ENCODE measurements at regions not wholly inside any gene's neighbourhood (a gene's known extent, or its start where the extent isn't known, plus 50 kb on each side); places are given as distances from the start of the nearest gene placed in this dataset.

DNA sequence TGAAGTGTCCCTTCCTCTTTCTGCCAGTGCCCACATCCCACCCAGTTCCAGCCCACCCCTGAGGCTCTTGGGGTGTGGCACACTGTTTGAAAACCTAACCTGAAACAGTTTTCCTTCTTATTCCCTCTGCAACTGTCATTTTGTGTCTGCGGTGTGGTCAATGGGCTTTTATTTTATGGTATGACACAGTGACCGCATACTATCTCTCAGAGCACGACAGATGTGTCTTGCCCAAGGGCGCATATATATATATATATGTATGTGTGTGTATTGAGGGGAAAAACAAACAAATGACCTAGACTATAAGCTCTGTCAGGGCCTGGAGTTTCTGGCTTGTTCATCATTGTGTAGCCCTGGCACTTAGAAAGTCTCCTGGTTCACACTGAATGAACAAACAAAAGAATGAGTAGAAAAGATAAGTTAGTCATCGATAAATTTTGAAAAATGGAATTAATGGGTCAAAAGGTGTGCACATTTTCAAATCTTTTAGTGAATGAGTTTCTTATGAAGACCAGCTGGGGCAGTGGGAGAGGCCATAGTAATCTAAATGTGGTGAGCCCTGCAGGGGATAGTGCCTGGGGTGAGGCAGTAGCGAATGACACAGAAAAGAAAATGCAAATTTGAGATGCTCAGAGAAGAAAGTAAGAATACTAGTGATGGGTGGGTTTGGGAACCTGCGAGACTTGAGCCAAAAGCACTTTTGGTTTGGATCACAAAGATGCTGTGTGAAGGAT, 198.4 kb downstream of the SNX10 start:
- no peak for DNase-seq

GRCh38 chr7:26490640-26491624, 199.3 kb downstream of the SNX10 start:
- no peak for DNase-seq

- DNase-seq: no peak
These were observed 201.2 kb downstream of the SNX10 start for GRCh38 chr7:26492816-26493215.

DNA sequence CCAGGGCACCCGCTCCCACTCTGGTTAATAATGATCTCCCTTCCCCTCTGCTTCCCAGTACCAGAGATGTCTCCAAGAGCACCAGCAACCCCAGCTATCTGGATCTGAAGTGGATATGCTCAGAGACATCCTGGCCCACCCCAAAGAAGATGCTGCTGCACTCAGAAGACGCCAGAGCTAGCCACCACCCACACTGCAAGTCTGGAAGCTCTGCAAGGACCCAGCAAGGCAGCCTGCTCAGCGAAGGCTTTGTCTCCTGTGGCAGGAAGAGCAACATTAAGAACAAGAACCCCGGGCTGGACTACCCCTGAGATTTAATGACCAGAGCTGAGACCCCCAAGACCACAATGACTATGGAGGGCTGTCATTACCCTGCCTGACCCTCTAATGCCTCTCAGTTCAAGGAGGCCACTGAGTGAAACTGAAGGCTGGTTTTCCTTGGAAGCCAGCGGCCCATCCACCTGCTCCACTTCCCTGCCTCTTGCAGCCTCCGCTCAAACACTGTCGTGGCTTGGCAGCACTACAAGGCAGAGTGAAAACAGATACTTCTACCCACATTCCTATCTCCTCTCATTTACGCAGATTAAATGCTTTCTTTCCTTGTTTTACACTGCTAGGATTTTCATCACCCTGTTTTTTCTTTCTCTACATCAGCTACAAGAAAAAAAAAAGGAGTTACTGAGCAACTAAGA, 202.2 kb downstream of the SNX10 start:
- no peak for DNase-seq

DNA sequence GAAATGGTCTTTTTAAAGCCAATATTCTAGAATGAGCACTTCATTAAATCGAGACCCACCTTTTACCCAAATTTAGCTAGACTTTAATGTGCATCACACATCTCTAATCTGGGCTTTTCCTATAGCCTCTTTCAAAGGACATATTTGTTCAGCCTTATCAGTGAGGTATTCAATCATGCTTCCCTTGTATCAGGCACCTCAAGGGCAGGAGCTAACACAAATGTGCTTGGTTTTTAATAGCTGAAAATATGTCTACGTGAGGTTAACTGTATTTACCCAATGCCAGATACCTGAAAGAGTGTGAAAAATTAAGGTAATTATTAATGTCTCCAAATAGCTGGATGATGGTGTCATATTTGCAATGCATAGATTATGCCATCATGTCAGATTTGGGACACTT, 203.9 kb downstream of the SNX10 start:
- no peak for DNase-seq

DNA sequence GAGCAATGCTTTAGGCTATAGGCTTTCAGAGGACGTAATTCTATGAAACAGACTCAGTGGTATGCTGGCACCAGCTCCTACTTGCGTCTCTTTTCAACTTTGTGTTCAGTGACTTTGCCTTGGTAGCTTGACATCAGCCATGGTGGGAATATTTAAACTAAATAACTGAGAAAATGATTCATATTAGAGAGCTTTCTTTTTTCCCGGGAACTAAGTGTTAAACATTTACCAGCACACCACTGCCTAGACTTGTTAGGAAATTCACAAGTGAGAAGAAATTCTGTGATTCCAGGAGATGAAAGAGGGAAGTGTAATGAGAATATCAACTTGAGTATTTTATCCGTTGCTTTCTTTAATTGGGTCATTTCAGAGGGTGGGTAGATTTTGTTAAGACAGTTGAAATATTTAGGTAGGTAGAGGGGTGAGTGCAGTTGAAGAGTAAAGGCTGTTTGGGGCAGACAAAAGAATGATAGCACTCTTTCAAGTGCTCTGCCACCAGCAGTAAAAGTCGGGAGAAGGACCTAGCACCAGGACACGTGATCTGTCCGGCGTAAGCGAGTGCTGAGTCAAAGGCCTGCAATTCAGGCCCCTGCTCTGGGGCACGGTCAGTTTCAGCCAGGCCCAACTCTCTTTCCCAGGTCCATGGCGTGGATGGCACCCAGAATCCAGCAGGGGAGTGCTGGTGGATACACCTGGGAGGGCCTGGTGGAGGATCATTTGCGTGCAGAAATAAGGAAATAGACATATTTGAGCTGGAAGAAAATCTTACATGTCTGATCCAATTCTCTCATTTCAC, 206.3 kb downstream of the SNX10 start:
- DNase-seq: no peak

DNA sequence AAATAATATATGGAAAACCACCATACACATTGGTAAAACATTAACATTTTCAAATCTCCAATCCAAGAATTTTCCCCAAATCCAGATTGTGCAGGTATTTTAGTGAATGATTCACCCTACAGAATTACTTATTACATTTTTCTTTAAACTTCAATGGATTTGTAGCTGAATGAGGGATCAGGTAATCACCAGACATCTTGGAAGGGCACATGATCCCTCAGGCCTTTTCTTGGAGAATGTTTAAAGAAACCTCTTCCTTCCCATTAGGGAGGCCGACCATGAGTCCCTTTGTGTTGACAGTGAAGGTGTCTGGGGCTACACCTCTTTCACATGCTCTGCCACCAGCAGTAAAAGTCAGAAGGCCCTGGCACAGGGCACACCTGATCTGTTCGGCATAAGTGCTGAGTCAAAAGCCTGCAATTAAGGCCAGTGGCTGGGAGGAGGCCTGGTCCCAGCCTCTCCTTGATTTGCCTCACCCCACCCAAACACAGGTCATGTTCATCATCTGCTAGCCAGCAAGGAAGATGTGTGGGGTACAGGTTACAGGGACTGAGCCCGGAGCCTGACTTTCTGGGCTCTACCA, 207.7 kb downstream of the SNX10 start:
- DNase-seq: no peak

GRCh38 chr7:26500749-26501352, 209.2 kb downstream of the SNX10 start:
- DNase-seq: peak in 1 of 6 experiments; percentile 15

DNA sequence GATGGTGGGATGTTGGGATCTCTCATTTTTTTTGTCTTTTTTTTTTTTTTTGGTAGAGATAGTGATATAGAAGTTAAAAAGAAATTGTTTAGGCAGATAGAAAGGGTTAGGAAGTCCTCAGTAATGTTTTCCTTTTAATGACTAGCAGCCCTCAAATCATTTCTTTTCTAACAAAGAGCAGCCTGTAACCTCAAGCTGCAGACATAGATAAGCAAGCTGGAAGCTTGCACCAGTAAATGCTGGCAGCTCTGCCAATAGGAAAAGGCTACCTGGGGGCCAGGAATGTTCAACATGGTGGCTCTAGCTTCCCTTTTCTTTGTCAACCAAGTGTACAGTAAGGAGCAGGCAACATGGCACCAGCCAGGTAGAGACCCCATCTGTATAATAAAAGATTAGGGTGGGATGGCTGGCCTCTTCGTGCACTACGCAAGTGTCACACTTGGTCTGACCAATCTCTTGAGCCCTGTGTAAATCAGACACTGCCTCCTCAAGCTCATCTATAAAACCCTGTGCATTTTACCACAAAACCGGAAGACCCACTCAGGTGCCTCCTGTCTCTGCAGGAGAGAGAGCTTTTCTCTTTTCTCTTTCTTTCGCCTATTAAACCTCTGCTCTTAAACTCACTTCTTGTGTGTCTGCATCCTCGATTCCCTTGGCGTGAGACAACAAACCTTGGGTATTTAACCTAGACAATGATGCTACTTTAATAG, 212.9 kb downstream of the SNX10 start:
- no peak for DNase-seq

DNA sequence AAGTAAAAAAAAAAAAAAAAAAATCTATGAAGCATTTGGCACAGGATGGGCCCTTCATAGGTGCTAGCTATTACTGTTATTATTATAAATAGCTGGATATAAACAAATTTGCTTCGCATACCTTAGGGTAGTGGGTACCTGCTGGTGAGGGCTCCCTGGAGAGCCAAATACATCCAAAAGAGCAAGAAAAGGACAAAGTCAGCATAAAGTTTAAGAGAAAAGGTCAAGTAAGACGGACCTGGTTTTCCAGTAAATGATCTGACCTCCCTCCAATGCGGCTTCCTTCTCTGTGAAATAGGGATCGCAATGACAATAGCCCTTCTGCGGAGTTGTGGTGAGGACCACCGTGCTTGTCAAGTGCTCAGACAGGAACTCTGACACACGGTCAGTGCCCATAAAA, 214.5 kb downstream of the SNX10 start:
- no peak for DNase-seq

GRCh38 chr7:26507108-26507987, 215.7 kb downstream of the SNX10 start:
- DNase-seq: no peak

GRCh38 chr7:26508481-26508880, 216.8 kb downstream of the SNX10 start:
- no peak for DNase-seq

DNA sequence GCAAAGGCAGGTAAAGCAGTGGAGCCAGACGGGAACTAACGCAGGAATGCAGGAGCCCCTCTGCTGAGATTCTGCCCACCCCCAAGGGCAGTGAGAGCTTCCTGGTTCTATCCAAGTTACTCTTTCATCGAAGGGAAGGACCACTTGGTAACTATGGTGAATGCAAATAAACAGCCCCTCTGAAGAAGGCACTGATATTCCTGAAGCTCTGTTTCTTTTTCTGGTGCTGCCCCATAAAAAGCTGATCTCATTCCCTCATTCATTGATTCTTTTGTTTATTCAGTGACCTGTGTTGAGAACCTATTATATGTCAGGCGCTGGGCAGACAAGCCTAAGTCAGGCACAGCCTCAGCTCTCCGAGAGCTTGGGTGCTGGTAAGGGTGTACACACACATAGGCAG, 217.3 kb downstream of the SNX10 start:
- no peak for DNase-seq

DNA sequence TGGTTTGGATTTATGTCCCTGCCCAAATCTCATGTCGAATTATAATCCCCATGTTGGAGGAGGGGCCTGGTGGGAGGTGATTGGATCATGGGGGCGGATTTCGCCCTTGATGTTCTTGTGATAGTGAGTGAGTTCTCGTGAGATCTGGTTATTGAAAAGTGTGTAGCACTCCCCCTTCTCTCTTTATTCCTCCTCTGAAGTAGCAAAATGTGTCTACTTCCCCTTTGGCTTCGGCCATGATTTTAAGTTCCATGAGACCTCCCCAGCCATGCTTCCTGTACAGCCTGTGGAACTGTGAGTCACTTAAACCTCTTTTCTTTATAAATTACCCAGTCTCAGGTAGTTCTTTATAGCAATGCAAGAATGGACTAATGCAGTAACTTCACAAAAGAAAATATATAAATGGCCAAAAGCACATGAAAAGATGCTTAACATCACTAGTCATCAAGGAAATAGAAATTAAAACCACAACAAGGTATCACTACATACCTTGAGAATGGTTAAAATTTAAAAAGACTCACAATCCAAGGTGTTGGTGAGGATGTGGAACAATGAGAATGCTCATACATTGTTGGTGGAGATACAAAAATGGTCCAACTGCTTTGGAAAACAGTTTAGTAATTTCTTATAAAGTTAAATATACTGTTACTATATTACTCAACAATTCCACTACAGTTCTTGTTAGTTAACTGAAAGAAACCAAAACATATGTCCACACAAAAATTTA, 218.7 kb downstream of the SNX10 start:
- no peak for DNase-seq

DNA sequence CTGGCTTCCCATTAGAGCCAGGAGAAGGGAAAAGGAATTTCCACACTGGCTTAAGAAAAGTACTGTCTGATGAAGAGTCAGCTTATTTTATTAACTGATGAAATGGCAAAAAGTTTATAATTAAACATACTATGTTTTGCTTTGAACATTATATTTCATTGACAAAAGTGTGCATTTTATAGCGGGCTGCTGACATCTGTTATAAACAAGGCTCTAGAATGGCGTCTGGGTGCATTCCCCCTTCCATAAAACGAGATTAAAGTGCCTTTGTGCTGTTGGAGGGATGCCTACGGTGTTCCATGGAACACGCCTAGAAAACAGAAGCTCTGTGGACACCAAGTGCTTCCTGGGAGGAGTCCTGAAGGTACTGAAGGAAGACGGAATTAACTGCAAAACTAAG, 220.2 kb downstream of the SNX10 start:
- DNase-seq: no peak

DNA sequence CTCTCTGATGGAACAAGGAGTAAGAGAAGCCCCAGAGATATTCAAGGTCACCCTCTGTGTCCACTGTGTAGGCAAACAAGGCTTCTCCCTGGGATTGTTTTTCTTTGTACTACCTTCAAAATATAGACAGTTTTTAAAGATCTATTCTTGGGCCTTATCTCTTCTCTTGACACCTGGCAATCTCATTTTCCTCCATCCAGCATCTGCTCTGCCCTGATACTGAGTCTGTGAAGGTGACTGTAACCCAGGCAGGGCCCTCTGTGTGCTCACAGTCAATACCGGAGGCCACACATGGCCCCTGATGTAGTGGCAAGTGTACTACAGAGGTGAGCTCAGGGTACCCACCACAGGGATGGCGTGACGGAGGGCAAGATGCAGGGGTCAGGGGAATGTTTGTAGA, 221.1 kb downstream of the SNX10 start:
- no peak for DNase-seq

- no peak for DNase-seq
These were observed 222.3 kb downstream of the SNX10 start for GRCh38 chr7:26513948-26514347.

GRCh38 chr7:26514633-26515032, 223.0 kb downstream of the SNX10 start:
- no peak for DNase-seq

- no peak for DNase-seq
These were observed 223.7 kb downstream of the SNX10 start for GRCh38 chr7:26515314-26515842.

All from stimulated activated naive CD4-positive, alpha-beta T cell (primary cell).